Activated naive CD4-positive, alpha-beta T cell treated with anti-CD3 and anti-CD28 coated beads for 36 hours (primary cell): ENCODE measurements at regions not wholly inside any gene's neighbourhood (a gene's known extent, or its start where the extent isn't known, plus 50 kb on each side); places are given as distances from the start of the nearest gene placed in this dataset.

Source experiments
- CTCF ChIA-PET: fragments of 350-600 bp; sonication (Branson Sonifier 250); formaldehyde crosslinking; loops from one replicate; lab custom pipeline; 2021; ENCODE audit warnings: antibody characterized with exemption; lab: Charles Lee
- DNase-seq: peaks from one replicate; pipeline ENCODE4 v3.0.0-alpha.2; 2020
- H3K27ac Mint-ChIP-seq: one replicate; pipeline ENCODE4 v1.8.0; 2021; ENCODE audit warnings: mild to moderate bottlenecking, mixed read lengths
- H3K27me3 Mint-ChIP-seq: one replicate; pipeline ENCODE4 v1.8.0; 2021; ENCODE audit warnings: low read depth, mixed read lengths
- H3K36me3 Mint-ChIP-seq: one replicate; pipeline ENCODE4 v1.8.0; 2021; ENCODE audit warnings: low read depth, mixed read lengths
- H3K4me1 Mint-ChIP-seq: one replicate; pipeline ENCODE4 v1.8.0; 2021; ENCODE audit warnings: low read depth, mixed read lengths
- H3K4me3 Mint-ChIP-seq: one replicate; pipeline ENCODE4 v1.8.0; 2021; ENCODE audit warnings: mild to moderate bottlenecking, moderate library complexity, mixed read lengths
- H3K9me3 Mint-ChIP-seq: one replicate; pipeline ENCODE4 v1.8.0; 2021; ENCODE audit warnings: mixed read lengths
- intact Hi-C: fragments of 100-400 bp; cut with micrococcal nuclease; formaldehyde crosslinking; loops from one replicate; pipeline ENCODE4 v1.15.1; 2023

DNA sequence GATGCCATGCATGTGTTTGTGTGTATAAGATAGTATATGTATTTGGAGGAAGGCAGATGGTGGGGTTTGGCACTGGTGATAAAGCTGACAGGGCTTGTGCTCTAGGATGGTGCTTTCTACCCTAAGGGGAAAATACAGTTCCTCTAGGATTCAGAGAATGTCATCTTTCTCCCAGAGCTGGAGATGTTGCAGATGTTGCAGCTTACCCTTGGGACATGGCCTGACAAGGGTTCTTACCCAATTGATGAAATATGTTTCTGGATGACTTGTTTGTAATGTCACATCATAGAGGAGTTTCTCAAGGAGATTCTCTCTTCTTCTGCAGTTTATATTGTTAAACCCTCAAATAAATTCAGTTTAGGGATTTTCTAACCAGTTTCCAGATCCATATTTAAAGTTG, 52.5 kb upstream of the PITX2 start:
- H3K27ac Mint-ChIP-seq, result no peak overlapping the region
- no peaks in the 10 kb centered on the region for H3K9me3 Mint-ChIP-seq
- no peak for DNase-seq
- H3K36me3 Mint-ChIP-seq, result no peaks in the 10 kb centered on the region
- CTCF ChIA-PET, result no interaction called here
- H3K4me1 Mint-ChIP-seq, result no peaks in the 10 kb centered on the region
- no peak overlapping the region for H3K4me3 Mint-ChIP-seq
- H3K27me3 Mint-ChIP-seq, result peaks cover 9% of the 10 kb centered on the region
- intact Hi-C loops, result no loop called here

DNA sequence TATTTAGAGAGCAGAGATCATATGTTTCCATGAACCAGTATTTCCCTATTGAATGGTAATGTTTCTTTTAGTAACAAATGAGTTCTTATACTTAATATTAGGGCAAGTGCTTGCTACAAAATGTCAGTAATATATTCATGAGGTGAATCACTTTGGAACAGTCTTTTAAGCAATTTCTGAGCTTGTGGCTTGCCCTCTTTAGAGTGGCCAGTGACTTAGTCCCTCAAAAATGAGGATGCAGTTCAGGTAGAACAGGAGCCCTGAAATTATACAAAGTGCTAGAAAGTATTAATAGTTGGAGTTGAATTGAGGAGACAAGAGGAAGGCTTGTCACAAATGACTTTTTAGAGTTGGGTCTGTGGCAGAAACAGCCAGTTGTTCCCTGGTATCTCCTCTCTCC, 53.4 kb upstream of the PITX2 start:
- intact Hi-C loops, result no loop called here

GRCh38 chr4:110678517-110679227, 55.8 kb upstream of the PITX2 start:
- intact Hi-C loops, result no loop called here
- peaks cover 11% of the 10 kb centered on the region for H3K27me3 Mint-ChIP-seq
- no peak overlapping the region for H3K27ac Mint-ChIP-seq
- no peaks in the 10 kb centered on the region for H3K36me3 Mint-ChIP-seq
- no peaks in the 10 kb centered on the region for H3K4me1 Mint-ChIP-seq
- H3K9me3 Mint-ChIP-seq, result no peaks in the 10 kb centered on the region
- CTCF ChIA-PET, result no interaction called here
- DNase-seq, result no peak
- H3K4me3 Mint-ChIP-seq, result no peak overlapping the region

More for the DNA sequence above, 53.4 kb upstream of the PITX2 start:
- Mint-ChIP-seq H3K36me3 (no peaks in the 10 kb centered on the region), H3K27me3 (peaks cover 11% of the 10 kb centered on the region), H3K4me3 (no peak overlapping the region), H3K9me3 (no peaks in the 10 kb centered on the region), H3K27ac (no peak overlapping the region), H3K4me1 (no peaks in the 10 kb centered on the region)
- CTCF ChIA-PET, result no interaction called here
- no peak for DNase-seq

GRCh38 chr4:110680265-110680664, 57.4 kb upstream of the PITX2 start:
- intact Hi-C loops, result no loop called here
- no peak overlapping the region for H3K27ac Mint-ChIP-seq
- H3K9me3 Mint-ChIP-seq, result no peaks in the 10 kb centered on the region
- H3K36me3 Mint-ChIP-seq, result no peaks in the 10 kb centered on the region
- H3K27me3 Mint-ChIP-seq, result peaks cover 11% of the 10 kb centered on the region
- H3K4me3 Mint-ChIP-seq, result no peak overlapping the region
- no peak for DNase-seq
- CTCF ChIA-PET, result no interaction called here
- no peaks in the 10 kb centered on the region for H3K4me1 Mint-ChIP-seq

DNA sequence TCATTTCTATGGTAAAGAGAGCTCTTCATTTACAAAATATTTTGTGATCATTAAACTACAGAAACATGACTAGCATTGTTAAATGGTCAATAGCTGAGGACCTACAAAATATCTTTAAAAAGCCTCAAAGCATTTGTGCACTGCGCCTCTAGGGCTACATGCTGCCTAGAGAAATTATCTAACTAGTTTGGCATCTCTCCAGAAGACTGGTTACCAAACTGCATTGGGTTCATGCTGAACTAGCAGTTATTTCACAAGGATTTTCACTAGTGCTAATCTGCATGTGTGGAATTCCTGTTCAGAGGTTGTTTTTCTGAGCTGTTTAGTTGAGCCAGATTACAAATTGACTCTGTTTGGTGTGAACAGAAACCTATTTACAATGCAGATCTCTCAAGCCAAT, 58.5 kb upstream of the PITX2 start:
- CTCF ChIA-PET, result no interaction called here
- intact Hi-C loops, result no loop called here
- H3K4me3 Mint-ChIP-seq, result no peak overlapping the region
- no peak overlapping the region for H3K27ac Mint-ChIP-seq
- H3K36me3 Mint-ChIP-seq, result no peaks in the 10 kb centered on the region
- no peaks in the 10 kb centered on the region for H3K9me3 Mint-ChIP-seq
- H3K4me1 Mint-ChIP-seq, result no peaks in the 10 kb centered on the region
- no peak for DNase-seq
- H3K27me3 Mint-ChIP-seq, result peaks cover 11% of the 10 kb centered on the region

DNA sequence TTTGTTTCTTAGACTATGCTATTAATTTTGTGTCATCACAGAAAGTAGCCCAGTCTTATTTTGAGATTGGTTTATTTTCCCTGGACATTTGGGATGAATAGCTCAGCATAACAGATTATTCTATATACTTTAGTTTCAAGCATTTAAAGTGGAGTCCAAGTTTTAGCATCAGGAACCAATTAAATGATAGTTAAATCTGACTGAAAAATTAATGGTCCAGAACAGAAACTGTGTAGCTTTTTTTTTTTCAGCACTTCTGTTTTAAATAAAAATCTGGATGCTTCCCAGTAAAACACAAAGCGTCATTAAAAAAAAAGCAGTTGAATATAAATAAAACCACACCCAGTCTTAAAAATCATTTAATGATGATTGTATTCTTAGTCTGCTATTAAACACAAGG, 59.4 kb upstream of the PITX2 start:
- intact Hi-C loops, result no loop called here
- H3K36me3 Mint-ChIP-seq, result no peaks in the 10 kb centered on the region
- H3K27me3 Mint-ChIP-seq, result peaks cover 11% of the 10 kb centered on the region
- H3K4me1 Mint-ChIP-seq, result no peaks in the 10 kb centered on the region
- H3K27ac Mint-ChIP-seq, result no peak overlapping the region
- no peak overlapping the region for H3K4me3 Mint-ChIP-seq
- H3K9me3 Mint-ChIP-seq, result no peaks in the 10 kb centered on the region
- CTCF ChIA-PET, result no interaction called here
- no peak for DNase-seq

GRCh38 chr4:110683601-110684000, 60.7 kb upstream of the PITX2 start:
- no peak for DNase-seq
- H3K4me1 Mint-ChIP-seq, result no peaks in the 10 kb centered on the region
- no peaks in the 10 kb centered on the region for H3K9me3 Mint-ChIP-seq
- intact Hi-C loops, result no loop called here
- no peak overlapping the region for H3K27ac Mint-ChIP-seq
- H3K27me3 Mint-ChIP-seq, result peaks cover 11% of the 10 kb centered on the region
- CTCF ChIA-PET, result no interaction called here
- H3K36me3 Mint-ChIP-seq, result no peaks in the 10 kb centered on the region
- no peak overlapping the region for H3K4me3 Mint-ChIP-seq

GRCh38 chr4:110702326-110702725, 79.4 kb upstream of the PITX2 start:
- no peak for DNase-seq
- no peak overlapping the region for H3K27ac Mint-ChIP-seq
- peaks cover 2% of the 10 kb centered on the region for H3K27me3 Mint-ChIP-seq
- no peaks in the 10 kb centered on the region for H3K36me3 Mint-ChIP-seq
- H3K4me1 Mint-ChIP-seq, result no peaks in the 10 kb centered on the region
- peaks cover 3% of the 10 kb centered on the region for H3K9me3 Mint-ChIP-seq
- CTCF ChIA-PET, result no interaction called here
- intact Hi-C loops, result no loop called here
- no peak overlapping the region for H3K4me3 Mint-ChIP-seq

DNA sequence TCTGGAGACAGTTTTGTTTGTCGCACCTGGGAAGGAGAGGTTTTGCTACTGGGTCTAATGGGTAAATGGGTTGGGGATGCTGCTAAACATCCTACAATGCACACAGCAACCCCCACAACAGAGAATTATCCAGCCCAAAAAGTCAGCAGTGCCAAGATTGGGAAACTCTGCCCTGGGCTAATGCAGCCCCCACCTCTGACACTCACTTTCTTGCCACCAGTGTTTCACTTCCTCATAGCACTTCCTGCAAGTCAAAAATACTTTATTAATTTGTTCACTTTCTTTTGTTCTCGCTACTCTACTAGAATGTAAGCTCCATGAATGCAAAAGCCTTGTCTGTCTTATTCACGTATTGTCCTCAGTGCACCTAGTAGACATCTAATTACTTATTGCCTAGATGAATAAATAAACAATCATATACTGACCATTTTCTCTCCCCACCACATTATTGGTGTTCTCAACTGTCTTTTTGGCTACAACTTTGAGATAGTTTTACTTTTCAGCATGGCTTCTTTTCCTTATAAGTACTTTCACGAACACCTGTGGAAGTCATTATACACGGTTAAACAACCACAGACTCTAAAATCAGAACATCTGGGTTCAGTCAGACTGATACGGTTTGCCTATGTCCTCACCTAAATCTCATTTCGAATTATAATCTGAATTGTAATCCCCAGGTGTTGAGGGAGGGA, 82.0 kb upstream of the PITX2 start:
- no peak overlapping the region for H3K4me3 Mint-ChIP-seq
- H3K36me3 Mint-ChIP-seq, result no peaks in the 10 kb centered on the region
- peaks cover 2% of the 10 kb centered on the region for H3K27me3 Mint-ChIP-seq
- CTCF ChIA-PET, result no interaction called here
- H3K4me1 Mint-ChIP-seq, result no peaks in the 10 kb centered on the region
- intact Hi-C loops, result no loop called here
- H3K27ac Mint-ChIP-seq, result no peak overlapping the region
- no peaks in the 10 kb centered on the region for H3K9me3 Mint-ChIP-seq
- no peak for DNase-seq

DNA sequence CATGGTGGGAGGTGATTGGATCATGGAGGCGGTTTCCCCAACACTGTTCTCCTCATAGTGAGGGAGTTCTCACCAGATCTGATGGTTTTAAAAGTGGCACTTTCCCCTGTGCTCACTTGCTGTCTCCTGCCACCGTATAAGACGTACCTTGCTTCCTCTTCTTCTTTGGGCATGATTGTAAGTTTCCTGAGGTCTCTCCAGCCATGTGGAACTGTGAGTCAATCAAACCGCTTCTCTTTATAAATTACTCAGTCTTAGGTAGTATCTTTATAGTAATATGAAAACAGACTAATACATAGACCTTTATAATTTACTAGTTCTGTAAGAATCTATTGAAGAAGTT, 82.5 kb upstream of the PITX2 start:
- no peak overlapping the region for H3K27ac Mint-ChIP-seq
- CTCF ChIA-PET, result no interaction called here
- intact Hi-C loops, result no loop called here

GRCh38 chr4:110710070-110710469, 87.2 kb upstream of the PITX2 start:
- Mint-ChIP-seq H3K4me3 (no peak overlapping the region), H3K9me3 (no peaks in the 10 kb centered on the region), H3K27me3 (no peaks in the 10 kb centered on the region), H3K4me1 (no peaks in the 10 kb centered on the region), H3K36me3 (no peaks in the 10 kb centered on the region), H3K27ac (no peak overlapping the region)
- intact Hi-C loops, result no loop called here
- no peak for DNase-seq
- CTCF ChIA-PET, result no interaction called here

More for the DNA sequence above, 82.5 kb upstream of the PITX2 start:
- Mint-ChIP-seq H3K4me1 (no peaks in the 10 kb centered on the region), H3K36me3 (no peaks in the 10 kb centered on the region), H3K27me3 (peaks cover 2% of the 10 kb centered on the region), H3K4me3 (no peak overlapping the region), H3K9me3 (no peaks in the 10 kb centered on the region)
- DNase-seq, result no peak

DNA sequence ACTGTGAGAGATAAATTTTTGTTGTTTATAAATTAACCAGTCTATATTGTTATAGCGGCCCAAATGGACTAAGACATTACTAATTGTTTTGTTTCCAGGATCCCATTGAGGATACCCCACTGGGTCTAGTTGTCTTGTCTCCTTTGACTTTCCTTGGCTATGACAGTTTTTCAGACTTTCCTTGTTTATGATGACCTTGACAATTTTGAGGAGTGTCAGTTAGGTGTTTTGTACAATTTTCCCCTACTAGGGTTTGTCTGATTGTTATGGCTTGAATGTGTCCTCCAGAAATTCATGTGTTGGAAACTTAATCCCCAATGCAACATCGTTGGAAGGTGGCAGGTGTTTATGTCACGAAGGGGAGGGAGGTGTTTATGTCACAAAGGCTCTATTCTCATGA, 89.6 kb upstream of the PITX2 start:
- Mint-ChIP-seq H3K4me3 (no peak overlapping the region), H3K27ac (no peak overlapping the region), H3K27me3 (no peaks in the 10 kb centered on the region), H3K4me1 (no peaks in the 10 kb centered on the region), H3K9me3 (no peaks in the 10 kb centered on the region), H3K36me3 (no peaks in the 10 kb centered on the region)
- CTCF ChIA-PET, result no interaction called here
- DNase-seq, result no peak
- intact Hi-C loops, result no loop called here

DNA sequence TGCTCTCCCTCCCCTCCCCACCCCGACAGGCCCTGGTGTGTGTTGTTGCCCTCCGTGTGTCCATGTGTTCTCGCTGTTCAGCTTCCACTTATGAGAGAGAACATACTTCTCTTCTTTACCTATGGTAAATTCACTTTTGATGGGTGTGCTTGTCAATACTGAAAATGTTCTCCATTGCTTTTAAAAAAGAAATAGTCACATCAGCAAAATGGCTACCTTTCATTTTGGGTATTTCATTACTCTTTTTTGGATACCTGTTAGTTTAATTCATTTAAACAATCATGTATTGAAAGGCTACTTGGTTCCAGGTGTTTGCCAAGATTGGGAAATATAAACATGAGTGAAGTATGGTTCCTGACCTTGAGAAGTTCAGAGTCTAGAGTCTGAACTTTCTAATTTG, 107.4 kb upstream of the PITX2 start:
- DNase-seq, result no peak
- no peak overlapping the region for H3K4me3 Mint-ChIP-seq
- CTCF ChIA-PET, result no interaction called here
- no peaks in the 10 kb centered on the region for H3K27me3 Mint-ChIP-seq
- no peaks in the 10 kb centered on the region for H3K36me3 Mint-ChIP-seq
- no peak overlapping the region for H3K27ac Mint-ChIP-seq
- intact Hi-C loops, result no loop called here
- H3K9me3 Mint-ChIP-seq, result no peaks in the 10 kb centered on the region
- no peaks in the 10 kb centered on the region for H3K4me1 Mint-ChIP-seq
